ENCODE measurements at regions not wholly inside any gene's neighbourhood (a gene's known extent, or its start where the extent isn't known, plus 50 kb on each side); places are given as distances from the start of the nearest gene placed in this dataset.

GRCh38 chr6:138572167-138572875, 73.0 kb upstream of the NHSL1 start (continued):
- TF ChIP-seq ZNF691 (CRISPR knock-in tag; IDR thresholded peaks at IDR 0.05; ENCODE audit: borderline replicate concordance, low read depth) (peak; percentile 74; the same call in 1 of the 2 replicates), ZNF33B (CRISPR knock-in tag; IDR thresholded peaks at IDR 0.05) (no peak), SNRNP70 (IDR thresholded peaks at IDR 0.05; ENCODE audit: low read depth, low read length) (no peak), PHF20 (CRISPR knock-in tag; IDR thresholded peaks at IDR 0.05) (no peak), ZNF121 (CRISPR knock-in tag; IDR thresholded peaks at IDR 0.05) (no peak), ZNF136 (CRISPR knock-in tag; IDR thresholded peaks at IDR 0.05; ENCODE audit: low read depth) (peak; percentile 81; the same call in 1 of the 2 replicates), TSC22D2 (CRISPR knock-in tag; IDR thresholded peaks at IDR 0.05; ENCODE audit: borderline replicate concordance) (0 out of 2 replicates have a peak, but pooled peaks have one; percentile 47), RBM39 (IDR thresholded peaks at IDR 0.05; ENCODE audit: low read depth, low read length, poor library complexity, severe bottlenecking) (no peak), NFAT5 (CRISPR knock-in tag; IDR thresholded peaks at IDR 0.05) (peak; percentile 58; the same call in 1 of the 2 replicates), HIVEP1 (CRISPR knock-in tag; IDR thresholded peaks at IDR 0.05) (no peak; the same call in 1 of the 2 replicates), ZNF609 (CRISPR knock-in tag; IDR thresholded peaks at IDR 0.05; ENCODE audit: borderline replicate concordance) (peak; percentile 77; the same call in 1 of the 2 replicates), ZNF232 (CRISPR knock-in tag; IDR thresholded peaks at IDR 0.05; ENCODE audit: borderline replicate concordance) (peak; percentile 55; the same call in 1 of the 2 replicates), ZNF550 (CRISPR knock-in tag; IDR thresholded peaks at IDR 0.05; ENCODE audit: borderline replicate concordance) (no peak), ZNF124 (CRISPR knock-in tag; IDR thresholded peaks at IDR 0.05) (peak; percentile 52; the same call in 1 of the 2 replicates), MEIS1 (CRISPR knock-in tag; IDR thresholded peaks at IDR 0.05; ENCODE audit: borderline replicate concordance) (peak; percentile 89; the same call in 1 of the 2 replicates), NFYC (CRISPR knock-in tag; IDR thresholded peaks at IDR 0.05) (peak; percentile 83), ZNF34 (CRISPR knock-in tag; IDR thresholded peaks at IDR 0.05; ENCODE audit: borderline replicate concordance) (no peak)
